Endothelial cell of umbilical vein (primary cell): ENCODE measurements at regions not wholly inside any gene's neighbourhood (a gene's known extent, or its start where the extent isn't known, plus 50 kb on each side); places are given as distances from the start of the nearest gene placed in this dataset.

Experiments used
- CTCF ChIP-seq, 2 donors: IDR thresholded peaks; 1 replicate in 1 of 2; 2 replicates in 1 of 2; pipeline ENCODE4 v1.5.1; 2011; ENCODE audit warnings: low read length in 2 of 2, mild to moderate bottlenecking in 2 of 2, moderate library complexity in 2 of 2, control low read depth in 1 of 2, inconsistent platforms in 1 of 2, low read depth in 1 of 2; ENCODE audit not compliant: insufficient read depth in 1 of 2; ENCODE audit errors: extremely low read depth in 1 of 2
- POLR2AphosphoS5 ChIP-seq: IDR thresholded peaks from 2 replicates; pipeline ENCODE4 v1.6.1; 2012; ENCODE audit warnings: low read depth, mild to moderate bottlenecking, control low read depth, low read length, moderate library complexity; ENCODE audit not compliant: insufficient read depth

GRCh38 chr7:86012971-86013370 is 630.7 kb upstream of the GRM3 start:
- TF ChIP-seq CTCF (IDR thresholded peaks at IDR 0.05; ENCODE audit: extremely low read depth in 1 of 2, insufficient read depth in 1 of 2, low read depth in 1 of 2, low read length in 2 of 2), result no peak
- TF ChIP-seq POLR2AphosphoS5, result no peak
